HTR-8/SVneo (cell line): ENCODE measurements at regions not wholly inside any gene's neighbourhood (a gene's known extent, or its start where the extent isn't known, plus 50 kb on each side); places are given as distances from the start of the nearest gene placed in this dataset.
"Not testable (repeated sequence)": the region's sequence is repeated elsewhere in the genome, so short reads cannot be mapped to it uniquely, and the experiment has no call there.

Source experiments
- DNase-seq: peaks from one replicate; pipeline ENCODE4 v3.0.0; 2011; ENCODE audit warnings: low spot score, mixed read lengths; ENCODE audit not compliant: insufficient read length
- FAIRE-seq: peaks from 2 replicates; lab custom pipeline; 2011; peaks lifted over from hg19 to GRCh38; lab: Jason Lieb, UNC

DNA sequence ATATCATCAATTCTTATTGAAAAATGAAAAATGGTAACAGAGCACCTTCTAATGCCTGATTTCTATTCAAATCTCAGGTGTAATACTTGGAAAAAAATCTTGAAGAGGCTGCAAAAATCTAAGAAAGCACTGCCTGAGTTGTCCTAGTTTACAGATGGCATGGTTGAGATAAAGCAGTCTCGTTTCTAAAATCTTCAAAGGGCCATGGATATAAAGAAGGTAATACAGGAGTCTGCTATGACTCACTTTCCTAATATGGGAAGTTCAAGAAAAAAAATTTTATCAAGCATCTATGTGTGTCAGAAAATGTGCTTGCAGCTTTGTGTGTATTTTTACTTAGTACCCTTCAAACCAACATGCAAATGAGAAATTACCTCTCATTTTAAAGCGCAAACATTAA is 163.3 kb downstream of the DMAC1 start:
- DNase-seq: no peak
- no peak for FAIRE-seq

GRCh38 chr9:7626571-7627029 is 173.0 kb downstream of the DMAC1 start:
- DNase-seq, FAIRE-seq: not testable (repeated sequence)

- no peak for DNase-seq
- no peak for FAIRE-seq
Observed at GRCh38 chr9:7622481-7622880, 177.1 kb downstream of the DMAC1 start.

DNA sequence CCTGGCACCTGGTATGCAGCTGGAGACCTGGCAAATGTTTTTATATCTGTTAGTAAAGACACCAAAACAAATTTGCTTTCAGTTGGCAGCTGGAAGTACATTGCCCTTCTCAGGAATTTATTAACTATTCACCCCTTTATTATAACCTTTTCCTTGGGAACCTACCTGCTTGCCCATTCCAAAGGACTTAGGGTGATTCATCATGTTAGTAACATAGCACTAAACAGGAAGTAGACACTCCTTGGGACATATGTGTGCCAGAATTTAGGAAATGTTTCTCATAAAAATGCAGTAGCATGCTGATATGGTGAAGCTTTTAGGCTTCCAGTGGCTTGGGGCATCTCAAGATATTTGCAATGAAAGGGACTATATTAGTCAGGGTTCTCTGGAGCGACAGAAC is 184.2 kb downstream of the DMAC1 start:
- DNase-seq (no peak), FAIRE-seq (no peak)

DNA sequence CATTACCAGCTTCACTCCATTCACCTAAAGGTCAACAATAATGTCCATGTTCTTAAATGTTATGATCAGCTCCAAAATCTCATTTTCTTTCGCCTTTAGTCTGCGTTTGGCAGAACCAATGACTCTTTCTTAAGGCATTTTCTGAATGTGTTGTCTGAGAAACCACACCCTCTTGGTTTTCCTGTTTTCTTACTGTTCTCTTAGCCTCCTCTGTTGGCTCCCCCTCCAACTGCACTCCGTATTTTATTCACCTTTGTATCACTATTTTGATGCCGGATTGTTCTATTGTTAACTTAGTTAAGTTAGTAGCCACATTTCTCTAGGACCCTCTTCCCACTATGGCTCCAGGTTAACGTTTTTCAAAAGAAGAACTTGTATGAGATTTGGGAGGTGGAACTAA is 185.6 kb downstream of the DMAC1 start:
- FAIRE-seq: no peak
- no peak for DNase-seq

DNA sequence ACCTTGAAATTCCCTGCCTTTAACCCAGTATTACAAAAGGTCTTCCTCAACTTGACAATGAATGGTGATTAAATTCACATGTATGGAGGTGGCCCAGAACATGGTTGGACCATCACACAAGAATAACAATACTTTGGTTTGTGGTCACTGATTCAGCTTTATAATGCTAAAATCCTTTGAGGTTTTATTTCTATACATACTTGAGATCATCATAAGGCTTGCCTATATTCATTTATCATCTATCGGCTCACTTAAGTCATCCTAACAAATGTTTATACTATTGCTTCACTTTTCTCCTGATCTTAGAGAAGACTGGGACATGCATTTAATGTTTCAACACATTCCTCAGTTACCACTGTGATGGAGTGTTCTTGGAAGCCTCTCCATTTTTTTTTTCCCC is 191.3 kb downstream of the DMAC1 start:
- no peak for FAIRE-seq
- DNase-seq: no peak

DNA sequence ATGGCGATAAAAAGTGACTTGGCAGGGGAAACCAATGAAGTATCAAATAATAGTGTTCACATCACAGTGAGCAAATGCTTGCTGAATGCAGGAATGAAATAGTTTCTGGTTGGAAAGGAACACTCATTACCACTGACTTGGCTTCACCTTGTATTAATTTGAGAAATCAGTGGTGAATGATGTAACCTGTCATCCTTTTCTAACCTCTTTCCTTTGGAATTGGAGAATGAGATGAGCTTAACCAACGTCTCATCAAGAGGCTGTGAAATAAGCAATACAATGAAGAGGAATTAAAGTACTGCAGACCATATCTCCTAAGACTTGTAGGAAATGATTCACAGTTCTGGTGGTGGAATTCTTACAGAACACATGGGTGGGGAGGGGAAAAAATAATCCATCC is 192.2 kb downstream of the DMAC1 start:
- FAIRE-seq: no peak

GRCh38 chr9:7606591-7606990 is 193.0 kb downstream of the DMAC1 start:
- DNase-seq: no peak
- no peak for FAIRE-seq

More for the DNA sequence above, 192.2 kb downstream of the DMAC1 start:
- DNase-seq: no peak

DNA sequence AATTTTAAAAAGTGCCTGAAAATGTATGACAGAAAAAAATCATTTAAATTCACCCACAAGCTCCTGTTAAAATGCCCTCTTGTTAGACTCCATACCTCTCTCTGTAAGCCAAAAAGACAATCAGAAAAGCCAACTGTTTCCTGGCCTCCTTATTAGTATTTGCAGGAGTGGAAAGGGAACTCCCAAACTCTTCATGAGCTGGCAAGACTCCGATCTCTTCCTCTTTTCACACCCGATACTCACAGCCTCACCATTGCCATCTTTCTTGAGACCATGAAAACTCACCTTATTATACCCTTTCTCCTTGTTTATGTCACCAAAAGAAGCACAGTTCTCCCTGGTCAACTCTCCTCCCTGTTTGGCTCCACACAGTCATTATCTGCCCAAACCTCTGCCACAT is 197.8 kb downstream of the DMAC1 start:
- DNase-seq: no peak
- FAIRE-seq: no peak

DNA sequence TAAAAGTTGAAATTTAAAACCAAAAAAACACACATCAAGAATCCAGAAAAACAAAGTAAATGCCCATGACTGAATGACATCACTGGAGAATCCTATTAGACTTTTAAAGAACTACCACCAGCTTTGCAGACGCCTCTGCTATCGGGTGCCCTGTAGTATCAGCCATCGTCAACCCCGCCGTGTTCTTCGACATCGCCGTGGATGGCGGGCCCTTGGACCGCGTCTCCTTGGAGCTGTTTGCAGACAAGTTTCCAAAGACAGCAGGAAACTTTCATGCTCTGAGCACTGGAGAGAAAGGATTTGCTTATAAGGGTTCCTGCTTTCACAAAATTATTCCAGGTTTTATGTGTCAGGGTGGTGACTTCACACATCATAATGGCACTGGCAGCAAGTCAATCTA is 201.9 kb downstream of the DMAC1 start:
- FAIRE-seq (no peak), DNase-seq (no peak)

- DNase-seq (no peak), FAIRE-seq (no peak)
Observed at GRCh38 chr9:7592321-7593316, 207.0 kb downstream of the DMAC1 start.

DNA sequence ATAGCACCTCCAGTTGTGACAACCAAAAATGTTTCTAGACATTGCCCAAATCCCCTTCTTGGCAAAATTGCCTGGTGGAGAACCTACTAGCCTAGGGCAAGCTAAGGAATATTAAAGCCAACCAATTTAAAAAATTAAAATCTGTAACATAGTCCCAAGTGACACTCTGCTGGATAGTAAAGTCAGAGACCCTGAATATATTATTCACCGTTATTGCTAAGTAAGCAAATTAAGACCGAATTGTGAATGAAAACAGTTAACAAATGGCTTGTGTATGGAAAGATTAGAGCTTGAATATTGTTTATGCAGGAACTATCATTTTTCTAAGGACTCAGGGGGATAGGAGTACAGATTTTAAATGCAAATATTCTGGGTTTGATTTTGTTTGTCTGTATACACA is 208.1 kb downstream of the DMAC1 start:
- FAIRE-seq: no peak

GRCh38 chr9:7580568-7580967 is 219.0 kb downstream of the DMAC1 start:
- FAIRE-seq: no peak

More for the DNA sequence above, 208.1 kb downstream of the DMAC1 start:
- DNase-seq: no peak

GRCh38 chr9:7579351-7579750 is 220.2 kb downstream of the DMAC1 start:
- FAIRE-seq: no peak
- no peak for DNase-seq

More at GRCh38 chr9:7580568-7580967, 219.0 kb downstream of the DMAC1 start:
- no peak for DNase-seq

DNA sequence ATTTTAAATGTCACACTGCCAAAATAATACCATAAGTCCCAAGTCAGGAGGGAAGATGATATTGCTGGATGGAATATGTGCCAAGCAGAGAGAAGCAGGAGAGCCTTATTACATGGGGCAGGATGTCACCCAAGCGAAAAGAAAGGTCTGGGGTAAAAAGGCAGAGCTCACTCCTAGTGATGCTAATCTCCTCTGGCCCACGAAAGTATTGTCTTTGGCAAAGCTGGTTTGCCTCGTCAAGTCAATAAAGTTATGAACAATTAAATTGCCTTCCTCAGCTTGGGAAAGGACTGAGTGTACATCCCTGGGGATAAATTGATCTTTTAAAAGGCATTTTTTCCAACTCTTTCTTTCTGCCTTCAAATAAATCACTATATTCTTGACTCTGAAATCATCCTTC is 220.6 kb downstream of the DMAC1 start:
- FAIRE-seq: no peak
- no peak for DNase-seq

DNA sequence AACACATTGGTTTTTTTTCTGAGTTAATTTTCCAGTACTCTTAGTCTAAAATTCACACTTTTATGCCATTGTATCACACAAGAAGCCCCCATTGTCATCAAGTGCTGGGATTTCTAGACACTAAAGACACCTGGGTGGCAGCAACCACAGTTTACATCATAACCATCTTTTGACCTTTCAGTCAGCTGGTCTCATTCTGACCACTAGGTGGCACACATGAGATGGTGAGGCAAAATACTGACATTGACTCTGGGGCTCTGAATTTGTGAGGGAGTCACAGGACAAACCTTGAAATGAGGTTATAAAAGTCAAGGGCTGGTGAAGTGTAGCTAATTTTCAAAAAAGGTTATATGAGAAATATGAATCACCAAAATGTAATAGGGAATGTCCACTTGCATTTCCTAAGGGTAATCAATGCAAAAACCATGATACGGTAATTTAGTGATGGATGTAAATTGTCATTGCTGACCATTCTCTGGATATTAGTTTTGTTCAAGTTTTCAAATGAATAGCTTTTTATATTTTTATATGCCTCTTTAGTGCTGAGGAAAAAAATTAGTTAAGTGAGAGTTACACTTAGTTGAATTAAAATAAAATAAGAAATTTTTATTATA is 229.4 kb downstream of the DMAC1 start:
- FAIRE-seq (no peak), DNase-seq (peak; percentile 2)

GRCh38 chr9:7567687-7568086 is 231.9 kb downstream of the DMAC1 start:
- DNase-seq (no peak), FAIRE-seq (no peak)

- FAIRE-seq (no peak), DNase-seq (no peak)
Observed at GRCh38 chr9:7561527-7562080, 238.0 kb downstream of the DMAC1 start.

DNA sequence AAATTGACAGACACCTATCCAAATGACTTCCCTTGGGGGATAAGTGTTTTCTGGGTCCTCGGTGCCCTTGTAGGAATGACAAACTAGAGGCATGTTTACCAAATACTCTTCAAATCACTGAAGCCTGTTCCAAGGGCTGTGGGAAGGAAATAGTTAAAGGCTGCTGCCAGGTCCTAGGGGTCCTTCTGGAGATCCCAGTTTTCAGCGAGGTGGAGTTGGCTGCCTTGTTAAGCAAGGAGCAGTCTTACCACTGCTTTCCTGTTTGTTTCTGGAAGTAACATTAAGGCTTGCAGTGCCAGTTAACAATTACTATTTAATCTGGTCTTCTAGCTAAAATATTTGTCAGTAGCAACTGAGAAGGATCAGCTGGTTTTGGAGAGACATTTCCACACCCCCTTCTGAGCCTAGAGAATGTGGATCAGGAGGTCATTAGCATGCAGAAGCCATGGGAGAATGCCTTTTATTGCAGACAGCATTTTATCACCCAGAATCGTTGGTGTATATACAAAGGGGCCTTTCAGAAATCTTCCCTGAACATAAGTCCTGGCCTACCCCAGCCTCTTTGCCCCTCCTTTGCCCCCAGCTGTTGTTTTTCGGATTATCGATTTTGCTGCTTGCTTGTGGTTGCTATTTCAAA is 238.8 kb downstream of the DMAC1 start:
- FAIRE-seq: no peak
- no peak for DNase-seq

DNA sequence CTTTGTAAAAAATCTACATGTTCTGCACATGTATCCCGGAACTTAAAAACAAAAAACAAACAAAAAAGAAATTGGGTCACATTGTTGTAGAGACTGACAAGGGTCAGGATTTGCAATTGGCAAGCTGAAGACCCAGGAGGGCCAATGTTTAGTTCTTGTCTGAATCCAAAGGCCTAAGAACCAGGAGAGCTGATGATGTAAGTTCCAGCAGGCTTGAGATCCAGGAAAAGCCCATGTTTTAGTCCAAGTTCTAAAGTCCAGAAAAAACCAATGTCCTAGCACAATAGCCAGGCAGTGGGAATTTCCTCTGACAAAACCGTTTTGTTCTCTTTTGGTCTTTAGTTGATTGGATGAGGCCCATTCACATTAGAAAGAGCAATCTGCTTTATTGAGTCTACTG is 244.9 kb downstream of the DMAC1 start:
- no peak for FAIRE-seq

More for the DNA sequence above, 244.9 kb downstream of the DMAC1 start:
- no peak for DNase-seq
